ENCODE measurements at regions not wholly inside any gene's neighbourhood (a gene's known extent, or its start where the extent isn't known, plus 50 kb on each side); places are given as distances from the start of the nearest gene placed in this dataset.

DNA sequence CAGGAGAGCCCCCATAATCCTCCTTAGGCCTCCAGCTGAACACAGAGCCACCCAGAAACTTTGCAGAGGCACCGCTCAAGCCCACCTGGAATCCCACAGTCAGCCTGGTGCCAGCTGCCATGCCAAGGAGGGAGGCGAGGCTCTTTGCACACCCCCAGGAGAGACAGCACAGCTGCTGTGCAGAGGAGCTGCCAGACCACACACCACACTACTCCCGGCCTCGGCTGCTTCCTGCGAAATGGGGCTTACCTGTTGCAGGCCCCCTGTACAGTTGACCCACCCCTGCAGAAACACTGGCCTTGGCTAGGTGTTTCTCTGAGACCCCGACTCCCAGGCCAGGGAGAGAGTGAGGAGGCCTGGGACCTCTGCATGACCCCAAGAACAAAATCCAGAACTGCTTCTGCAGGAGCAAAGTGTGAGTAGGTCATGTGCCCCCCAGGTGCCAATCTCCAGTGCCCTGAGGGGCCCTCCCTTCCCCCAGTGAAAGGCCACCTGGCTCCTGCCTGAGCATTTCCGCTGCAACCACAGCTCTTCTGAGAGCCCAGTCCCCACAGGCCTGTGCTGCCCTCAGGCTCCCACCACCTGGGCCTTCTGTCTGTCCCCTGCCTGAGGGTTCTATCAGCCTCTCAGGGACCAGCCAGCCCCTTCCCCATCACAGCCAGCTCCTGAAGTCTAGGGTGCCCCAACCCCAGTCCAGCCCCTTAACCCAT, 580.4 kb downstream of the UQCRFS1 start:
- TF ChIP-seq, protein P1, sequence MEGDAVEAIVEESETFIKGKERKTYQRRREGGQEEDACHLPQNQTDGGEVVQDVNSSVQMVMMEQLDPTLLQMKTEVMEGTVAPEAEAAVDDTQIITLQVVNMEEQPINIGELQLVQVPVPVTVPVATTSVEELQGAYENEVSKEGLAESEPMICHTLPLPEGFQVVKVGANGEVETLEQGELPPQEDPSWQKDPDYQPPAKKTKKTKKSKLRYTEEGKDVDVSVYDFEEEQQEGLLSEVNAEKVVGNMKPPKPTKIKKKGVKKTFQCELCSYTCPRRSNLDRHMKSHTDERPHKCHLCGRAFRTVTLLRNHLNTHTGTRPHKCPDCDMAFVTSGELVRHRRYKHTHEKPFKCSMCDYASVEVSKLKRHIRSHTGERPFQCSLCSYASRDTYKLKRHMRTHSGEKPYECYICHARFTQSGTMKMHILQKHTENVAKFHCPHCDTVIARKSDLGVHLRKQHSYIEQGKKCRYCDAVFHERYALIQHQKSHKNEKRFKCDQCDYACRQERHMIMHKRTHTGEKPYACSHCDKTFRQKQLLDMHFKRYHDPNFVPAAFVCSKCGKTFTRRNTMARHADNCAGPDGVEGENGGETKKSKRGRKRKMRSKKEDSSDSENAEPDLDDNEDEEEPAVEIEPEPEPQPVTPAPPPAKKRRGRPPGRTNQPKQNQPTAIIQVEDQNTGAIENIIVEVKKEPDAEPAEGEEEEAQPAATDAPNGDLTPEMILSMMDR (IDR thresholded peaks at IDR 0.05 in 8 of 11, conservative IDR thresholded peaks at IDR 0.05 in 3 of 11), result no peak
- TF ChIP-seq POLR2A (IDR thresholded peaks at IDR 0.05), result no peak

All from spleen (tissue), 7 donors.